Upper lobe of left lung (tissue), 6 donors: ENCODE measurements at regions not wholly inside any gene's neighbourhood (a gene's known extent, or its start where the extent isn't known, plus 50 kb on each side); places are given as distances from the start of the nearest gene placed in this dataset.

ENCODE experiments used
- ATAC-seq, 2 donors: fragments of 200-7000 bp; cut with Tn5 transposase; one replicate each; pipeline ENCODE4 v1.9.1; 2022; ENCODE audit warnings: mild to moderate bottlenecking in 2 of 2, moderate library complexity in 2 of 2; ENCODE audit not compliant: low FRiP score in 2 of 2
- DNase-seq, 2 donors: peaks; one replicate each; pipeline ENCODE4 v3.0.0-alpha.2; 2019 to 2020
- H3K27ac ChIP-seq, 4 donors: fragments of 200-600 bp; sonication (generic); one replicate each; pipeline ENCODE4 v1.5.1; 2016 to 2019
- H3K27me3 ChIP-seq, 4 donors: fragments of 200-600 bp; sonication (generic); one replicate each; pipeline ENCODE4 v1.5.1; 2017 to 2019
- H3K36me3 ChIP-seq, 4 donors: fragments of 200-600 bp; sonication (generic); one replicate each; pipeline ENCODE4 v1.5.1; 2016 to 2019
- H3K4me1 ChIP-seq, 4 donors: fragments of 200-600 bp; sonication (generic); one replicate each; pipeline ENCODE4 v1.5.1; 2018 to 2019
- H3K4me3 ChIP-seq, 4 donors: fragments of 200-600 bp; sonication (generic); one replicate each; pipeline ENCODE4 v1.5.1; 2017 to 2019; ENCODE audit warnings: mild to moderate bottlenecking in 2 of 4, moderate library complexity in 1 of 4
- H3K9me3 ChIP-seq, 4 donors: fragments of 200-600 bp; sonication (generic); one replicate each; pipeline ENCODE4 v1.5.1; 2018 to 2019
- EP300 ChIP-seq, 4 donors: sonication (generic); formaldehyde crosslinking; IDR thresholded peaks; one replicate each; pipeline ENCODE4 v1.5.1; 2017; ENCODE audit warnings: antibody characterized with exemption in 4 of 4, control low read depth in 2 of 4
- POLR2A ChIP-seq, 4 donors: fragments of 450-650 bp; IDR thresholded peaks; one replicate each; pipeline ENCODE4 v1.5.1; 2016 to 2017; ENCODE audit warnings: antibody characterized with exemption in 4 of 4, mild to moderate bottlenecking in 2 of 4
- POLR2AphosphoS5 ChIP-seq, 2 donors: sonication (generic); formaldehyde crosslinking; IDR thresholded peaks; one replicate each; pipeline ENCODE4 v1.5.1; 2017; ENCODE audit warnings: antibody characterized with exemption in 2 of 2
- WGBS, 2 donors: methylation state at CpG; one replicate each; pipeline ENCODE4 v1.1.5; 2017 to 2018; 5-methylcytosine and 5-hydroxymethylcytosine counted together
- TF ChIP-seq, protein P1 (sequence below), 6 experiments: fragments of 450-650 bp in 4 of 6; fragments of 200-600 bp in 2 of 6; sonication (generic) in 2 of 6; IDR thresholded peaks; one replicate each; pipeline ENCODE4 v1.5.1; 2016 to 2019; ENCODE audit warnings: antibody characterized with exemption in 6 of 6
- donor health status: DM: no; HTN: no; CAD: no; lungs with moderate emphysema.
- donor health status: DM: no; HTN: yes; CAD: no; lungs with severe emphysema.

DNA sequence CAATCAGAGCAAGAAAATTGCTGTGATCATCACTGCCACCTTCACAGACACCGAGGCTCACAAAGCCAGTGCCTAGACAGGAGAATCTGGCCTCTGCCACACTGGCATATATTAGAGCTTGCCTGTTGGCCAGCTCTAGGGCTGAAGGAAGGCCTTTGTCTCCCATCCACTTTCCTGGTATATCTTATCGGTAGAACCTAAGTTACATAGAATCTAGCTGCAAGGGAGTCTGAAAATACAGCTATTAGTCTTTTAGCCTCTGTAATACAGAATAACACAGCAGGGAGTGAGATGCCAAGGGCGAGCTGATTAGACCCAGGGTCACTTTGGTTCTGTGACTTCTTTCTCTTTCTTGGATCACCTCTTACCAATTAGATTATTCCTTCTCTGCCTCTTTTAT is 154.9 kb upstream of the KL start:
- H3K4me3 ChIP-seq = no peak overlapping the region
- 87 to 94% methylated on average over 2 to 3 of the region's 3 CpGs for WGBS, 2 donors
- TF ChIP-seq POLR2AphosphoS5 (IDR thresholded peaks at IDR 0.05) (no peak), POLR2A (IDR thresholded peaks at IDR 0.05) (no peak), EP300 (IDR thresholded peaks at IDR 0.05) (no peak)

DNA sequence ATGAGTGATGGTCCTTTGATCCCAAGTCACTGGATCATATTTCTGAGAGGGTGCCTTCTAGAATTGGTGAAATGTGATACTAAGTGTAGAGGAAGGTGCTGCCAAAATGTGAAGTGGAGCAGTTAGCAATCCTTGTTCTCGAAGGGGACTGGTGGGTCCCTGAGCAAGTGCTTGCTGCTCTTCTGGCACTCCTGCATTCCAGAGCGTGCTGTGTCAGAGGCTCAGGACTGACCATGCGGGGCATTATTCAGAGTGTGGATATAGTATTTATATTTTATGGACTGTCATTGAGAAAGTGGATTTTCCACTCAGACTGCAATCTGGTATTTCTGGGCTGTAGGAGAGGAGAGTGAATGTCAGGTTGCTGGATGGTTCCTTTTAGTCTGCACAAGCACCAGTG is 152.6 kb upstream of the KL start:
- DNase-seq (no peak), ATAC-seq (no peak)
- Histone ChIP-seq H3K4me3 (no peak overlapping the region), H3K9me3 (peaks cover 0 to 11% (median 3%) of the 10 kb centered on the region in 4 donors), H3K36me3 (no peaks in the 10 kb centered on the region), H3K27me3 (no peaks in the 10 kb centered on the region), H3K27ac (no peak overlapping the region), H3K4me1 (no peaks in the 10 kb centered on the region)
- TF ChIP-seq, protein P1, sequence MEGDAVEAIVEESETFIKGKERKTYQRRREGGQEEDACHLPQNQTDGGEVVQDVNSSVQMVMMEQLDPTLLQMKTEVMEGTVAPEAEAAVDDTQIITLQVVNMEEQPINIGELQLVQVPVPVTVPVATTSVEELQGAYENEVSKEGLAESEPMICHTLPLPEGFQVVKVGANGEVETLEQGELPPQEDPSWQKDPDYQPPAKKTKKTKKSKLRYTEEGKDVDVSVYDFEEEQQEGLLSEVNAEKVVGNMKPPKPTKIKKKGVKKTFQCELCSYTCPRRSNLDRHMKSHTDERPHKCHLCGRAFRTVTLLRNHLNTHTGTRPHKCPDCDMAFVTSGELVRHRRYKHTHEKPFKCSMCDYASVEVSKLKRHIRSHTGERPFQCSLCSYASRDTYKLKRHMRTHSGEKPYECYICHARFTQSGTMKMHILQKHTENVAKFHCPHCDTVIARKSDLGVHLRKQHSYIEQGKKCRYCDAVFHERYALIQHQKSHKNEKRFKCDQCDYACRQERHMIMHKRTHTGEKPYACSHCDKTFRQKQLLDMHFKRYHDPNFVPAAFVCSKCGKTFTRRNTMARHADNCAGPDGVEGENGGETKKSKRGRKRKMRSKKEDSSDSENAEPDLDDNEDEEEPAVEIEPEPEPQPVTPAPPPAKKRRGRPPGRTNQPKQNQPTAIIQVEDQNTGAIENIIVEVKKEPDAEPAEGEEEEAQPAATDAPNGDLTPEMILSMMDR (IDR thresholded peaks at IDR 0.05) = no peak
- TF ChIP-seq POLR2A (IDR thresholded peaks at IDR 0.05) (no peak), EP300 (IDR thresholded peaks at IDR 0.05) (no peak)
- 55 to 58% methylated on average over 3 of the region's 3 CpGs for WGBS, 2 donors

More for the DNA sequence above, 154.9 kb upstream of the KL start:
- H3K9me3 ChIP-seq = peaks cover 0 to 11% (median 3%) of the 10 kb centered on the region in 4 donors
- H3K27ac ChIP-seq = no peak overlapping the region
- ATAC-seq = no peak
- no peaks in the 10 kb centered on the region for H3K27me3 ChIP-seq
- no peak for DNase-seq
- no peaks in the 10 kb centered on the region for H3K36me3 ChIP-seq
- no peaks in the 10 kb centered on the region for H3K4me1 ChIP-seq

DNA sequence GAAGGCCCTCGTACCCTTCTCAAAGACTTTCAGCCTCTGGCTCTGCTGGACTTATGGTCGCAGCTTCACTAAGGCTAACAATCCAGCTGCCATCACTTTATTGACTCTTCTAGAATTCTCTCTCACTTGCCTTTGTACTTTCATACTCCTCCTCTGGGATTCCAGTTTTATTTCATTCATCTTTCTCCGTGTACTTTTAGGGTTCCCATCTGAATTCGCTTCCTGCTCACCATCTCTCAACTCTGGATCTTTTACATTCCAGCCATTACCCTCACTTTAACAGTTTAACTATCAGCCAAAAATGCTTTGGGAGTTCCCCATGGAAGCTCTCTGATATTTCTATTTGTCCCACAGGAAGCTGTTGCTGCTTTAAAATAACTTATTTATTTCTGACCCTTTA is 149.3 kb upstream of the KL start:
- H3K4me3 ChIP-seq = no peak overlapping the region
- peaks cover 0 to under 1% (median 0%) of the 10 kb centered on the region in 4 donors for H3K9me3 ChIP-seq
- 90 to 96% methylated on average over 4 of the region's 4 CpGs for WGBS, 2 donors
- H3K27ac ChIP-seq = no peak overlapping the region
- H3K4me1 ChIP-seq = no peaks in the 10 kb centered on the region
- no peaks in the 10 kb centered on the region for H3K27me3 ChIP-seq
- DNase-seq (no peak), ATAC-seq (no peak)
- TF ChIP-seq POLR2A (IDR thresholded peaks at IDR 0.05) = no peak
- TF ChIP-seq, protein P1 (IDR thresholded peaks at IDR 0.05) = no peak
- TF ChIP-seq EP300 (IDR thresholded peaks at IDR 0.05) = no peak
- no peak for TF ChIP-seq POLR2AphosphoS5 (IDR thresholded peaks at IDR 0.05)
- H3K36me3 ChIP-seq = no peaks in the 10 kb centered on the region

DNA sequence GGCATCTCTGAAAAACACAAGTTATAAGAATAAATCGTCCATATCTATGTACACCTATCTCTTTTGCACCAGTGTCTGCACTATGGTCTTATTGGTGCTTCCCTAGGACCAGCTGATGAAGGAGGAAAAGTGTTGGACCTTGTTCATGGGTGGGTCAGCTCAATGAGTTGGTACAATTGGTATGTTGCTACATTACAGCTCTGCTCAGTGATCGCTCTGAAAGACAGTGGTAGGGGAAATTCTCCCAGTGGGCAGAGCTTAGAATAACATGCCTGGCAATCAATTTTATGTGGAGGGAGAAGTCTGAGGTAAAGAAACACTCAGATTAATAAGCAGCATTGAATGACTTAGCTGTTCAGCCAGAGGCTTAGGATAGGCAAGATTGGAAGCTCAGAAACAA is 138.7 kb upstream of the KL start:
- no peak for ATAC-seq
- 74 to 84% methylated on average over 2 of the region's 2 CpGs for WGBS, 2 donors
- Histone ChIP-seq H3K4me3 (no peak overlapping the region), H3K36me3 (no peaks in the 10 kb centered on the region), H3K27me3 (no peaks in the 10 kb centered on the region), H3K9me3 (no peaks in the 10 kb centered on the region), H3K27ac (no peak overlapping the region), H3K4me1 (no peaks in the 10 kb centered on the region)
- no peak for DNase-seq
- TF ChIP-seq, protein P1 (IDR thresholded peaks at IDR 0.05) = no peak
- TF ChIP-seq POLR2AphosphoS5 (IDR thresholded peaks at IDR 0.05) (no peak), EP300 (IDR thresholded peaks at IDR 0.05) (no peak), POLR2A (IDR thresholded peaks at IDR 0.05) (no peak)

DNA sequence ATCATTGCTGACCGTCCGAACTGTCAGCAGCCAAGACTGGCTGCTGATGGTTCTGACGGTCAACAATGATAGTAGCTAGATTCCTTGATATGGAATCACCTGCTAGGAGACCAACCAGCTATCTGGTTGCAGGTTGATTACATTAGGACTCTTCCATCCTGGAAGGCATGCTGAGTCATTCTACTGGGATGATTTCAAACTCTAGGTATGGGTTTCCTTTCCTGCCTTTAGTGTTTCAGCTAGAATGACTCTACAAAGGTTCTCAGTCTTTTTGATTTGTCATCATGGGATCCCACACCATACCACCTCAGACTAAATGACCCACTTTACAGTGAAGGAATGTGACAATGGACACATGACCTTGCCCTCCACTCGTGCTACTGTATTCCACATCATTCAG is 138.1 kb upstream of the KL start:
- Histone ChIP-seq H3K27me3 (no peaks in the 10 kb centered on the region), H3K9me3 (no peaks in the 10 kb centered on the region), H3K4me3 (no peak overlapping the region), H3K27ac (no peak overlapping the region), H3K36me3 (no peaks in the 10 kb centered on the region), H3K4me1 (no peaks in the 10 kb centered on the region)
- 89 to 93% methylated on average over 4 of the region's 4 CpGs for WGBS, 2 donors
- ATAC-seq (no peak), DNase-seq (no peak)
- TF ChIP-seq EP300 (IDR thresholded peaks at IDR 0.05) (no peak), POLR2AphosphoS5 (IDR thresholded peaks at IDR 0.05) (no peak), POLR2A (IDR thresholded peaks at IDR 0.05) (no peak)
- TF ChIP-seq, protein P1 (IDR thresholded peaks at IDR 0.05) = no peak
